ENCODE measurements at regions not wholly inside any gene's neighbourhood (a gene's known extent, or its start where the extent isn't known, plus 50 kb on each side); places are given as distances from the start of the nearest gene placed in this dataset.
"Not testable (repeated sequence)": the region's sequence is repeated elsewhere in the genome, so short reads cannot be mapped to it uniquely, and the experiment has no call there.

GRCh38 chr3:159371961-159372360, 570.1 kb downstream of the MFSD1 start:
- H3K27me3 ChIP-seq: no peaks in the 10 kb centered on the region
- H3K4me3 ChIP-seq: no peak overlapping the region
- DNase-seq: no peak
- H3K27ac ChIP-seq: no peak overlapping the region
- intact Hi-C loops (cut with DNase I): no loop called here
- 67% methylated on average over 1 of the region's 1 CpG for WGBS (ENCODE audit: insufficient coverage, low coverage, low lambda C conversion rate, missing lambda C conversion rate)
- H3K9me3 ChIP-seq: no peaks in the 10 kb centered on the region
- no peaks in the 10 kb centered on the region for H3K4me1 ChIP-seq
- no peak for TF ChIP-seq POLR2A (IDR thresholded peaks at IDR 0.05)
- H3K36me3 ChIP-seq: no peaks in the 10 kb centered on the region
- no peak for ATAC-seq

- TF ChIP-seq POLR2A (IDR thresholded peaks at IDR 0.05) (no peak), CTCF (IDR thresholded peaks at IDR 0.05) (no peak)
- no peaks in the 10 kb centered on the region for H3K9me3 ChIP-seq
- H3K27ac ChIP-seq: no peak overlapping the region
- no peaks in the 10 kb centered on the region for H3K27me3 ChIP-seq
- no peak for DNase-seq
- no peak overlapping the region for H3K4me3 ChIP-seq
- WGBS (ENCODE audit: insufficient coverage, low coverage, low lambda C conversion rate, missing lambda C conversion rate): 16% methylated on average over 4 of the region's 4 CpGs
- H3K36me3 ChIP-seq: no peaks in the 10 kb centered on the region
- intact Hi-C loops (cut with DNase I): no loop called here
- H3K4me1 ChIP-seq: no peaks in the 10 kb centered on the region
- ATAC-seq: no peak
These were observed 576.7 kb downstream of the MFSD1 start for GRCh38 chr3:159378396-159379194.

GRCh38 chr3:159380891-159381290, 579.0 kb downstream of the MFSD1 start:
- DNase-seq: no peak
- no peak for ATAC-seq
- no peak overlapping the region for H3K27ac ChIP-seq
- intact Hi-C loops (cut with DNase I): no loop called here
- no peak for TF ChIP-seq POLR2A (IDR thresholded peaks at IDR 0.05)
- no peak for TF ChIP-seq CTCF (IDR thresholded peaks at IDR 0.05)
- H3K4me1 ChIP-seq: no peaks in the 10 kb centered on the region
- H3K4me3 ChIP-seq: no peak overlapping the region
- no peaks in the 10 kb centered on the region for H3K9me3 ChIP-seq
- H3K36me3 ChIP-seq: no peaks in the 10 kb centered on the region
- 58% methylated on average over 4 of the region's 4 CpGs for WGBS (ENCODE audit: insufficient coverage, low coverage, low lambda C conversion rate, missing lambda C conversion rate)
- H3K27me3 ChIP-seq: no peaks in the 10 kb centered on the region

- H3K36me3 ChIP-seq: no peaks in the 10 kb centered on the region
- H3K27me3 ChIP-seq: no peaks in the 10 kb centered on the region
- TF ChIP-seq CTCF (IDR thresholded peaks at IDR 0.05): no peak
- TF ChIP-seq POLR2A (IDR thresholded peaks at IDR 0.05): no peak
- H3K4me1 ChIP-seq: no peaks in the 10 kb centered on the region
- H3K4me3 ChIP-seq: no peak overlapping the region
- ATAC-seq (no peak), DNase-seq (no peak)
- no peaks in the 10 kb centered on the region for H3K9me3 ChIP-seq
- 62% methylated on average over 1 of the region's 1 CpG for WGBS (ENCODE audit: insufficient coverage, low coverage, low lambda C conversion rate, missing lambda C conversion rate)
- H3K27ac ChIP-seq: no peak overlapping the region
- intact Hi-C loops (cut with DNase I): no loop called here
These were observed 588.9 kb downstream of the MFSD1 start for GRCh38 chr3:159390656-159391212.

GRCh38 chr3:159397683-159398082, 591.0 kb upstream of the IL12A start:
- 60% methylated on average over 1 of the region's 7 CpGs for WGBS (ENCODE audit: insufficient coverage, low coverage, low lambda C conversion rate, missing lambda C conversion rate)
- H3K27ac ChIP-seq; H3K4me1 ChIP-seq; H3K4me3 ChIP-seq; ATAC-seq; H3K27me3 ChIP-seq; intact Hi-C loops (cut with DNase I); DNase-seq; H3K9me3 ChIP-seq; H3K36me3 ChIP-seq: not testable (repeated sequence)
